A673 (cell line): ENCODE measurements at regions not wholly inside any gene's neighbourhood (a gene's known extent, or its start where the extent isn't known, plus 50 kb on each side); places are given as distances from the start of the nearest gene placed in this dataset.

Experiments
- BruUV-seq: library from RNA; stranded (reverse); fragments of 400-500 nt; replicated peaks from 2 replicates; lab custom pipeline; 2021; lab: Mats Ljungman, UMichigan
- CTCF ChIA-PET: fragments of 300-600 bp; sonication (Branson Sonifier 250); formaldehyde crosslinking; loops from one replicate; lab custom pipeline; 2022; ENCODE audit warnings: antibody characterized with exemption; lab: Charles Lee
- POLR2A ChIA-PET: fragments of 300-600 bp; sonication (Branson Sonifier 250); formaldehyde crosslinking; loops from one replicate; lab custom pipeline; 2022; ENCODE audit warnings: antibody characterized with exemption; ENCODE audit not compliant: low non-redundant PET; lab: Charles Lee
- DNase-seq: peaks from one replicate; pipeline ENCODE4 v3.0.0-alpha.2; 2015; ENCODE audit warnings: low spot score
- H3K27ac ChIP-seq: fragments of 200-600 bp; sonication (generic); 2 replicates; pipeline ENCODE4 v1.5.1; 2016; ENCODE audit warnings: mixed run types, low read depth, mild to moderate bottlenecking, mixed read lengths, antibody characterized with exemption, low read length; ENCODE audit not compliant: poor library complexity, severe bottlenecking
- H3K27me3 ChIP-seq: fragments of 200-600 bp; sonication (generic); replicated peaks from 2 replicates; pipeline ENCODE4 v1.6.1; 2017; ENCODE audit warnings: mixed run types, low read depth, mild to moderate bottlenecking, mixed read lengths, antibody characterized with exemption, low read length; ENCODE audit not compliant: insufficient read depth, poor library complexity
- H3K36me3 ChIP-seq: fragments of 200-600 bp; sonication (generic); 2 replicates; pipeline ENCODE4 v1.6.1; 2016; ENCODE audit warnings: mixed run types, mild to moderate bottlenecking, mixed read lengths, antibody characterized with exemption, low read length; ENCODE audit not compliant: insufficient read depth, poor library complexity, severe bottlenecking
- H3K4me1 ChIP-seq: fragments of 200-600 bp; sonication (generic); 2 replicates; pipeline ENCODE4 v1.6.1; 2017; ENCODE audit warnings: mixed run types, mild to moderate bottlenecking, mixed read lengths, antibody characterized with exemption, low read length; ENCODE audit not compliant: insufficient read depth, poor library complexity, severe bottlenecking
- H3K4me3 ChIP-seq: fragments of 200-600 bp; sonication (generic); 2 replicates; pipeline ENCODE4 v1.5.1; 2016; ENCODE audit warnings: low read depth, mixed run types, mild to moderate bottlenecking, mixed read lengths, low read length; ENCODE audit not compliant: poor library complexity, severe bottlenecking
- H3K9me3 ChIP-seq: fragments of 200-600 bp; sonication (generic); 2 replicates; pipeline ENCODE4 v1.6.1; 2016; ENCODE audit warnings: mixed run types, low read depth, mild to moderate bottlenecking, mixed read lengths, antibody characterized with exemption, low read length; ENCODE audit not compliant: poor library complexity, severe bottlenecking
- EZH2 ChIP-seq: fragments of 200-600 bp; sonication (generic); IDR thresholded peaks from 2 replicates; pipeline ENCODE4 v1.6.1; 2017; ENCODE audit warnings: borderline replicate concordance, low read depth, mild to moderate bottlenecking, mixed read lengths, antibody characterized with exemption, low read length; ENCODE audit not compliant: poor library complexity, severe bottlenecking
- intact Hi-C: fragments of 100-400 bp; cut with micrococcal nuclease; formaldehyde crosslinking; loops from one replicate; pipeline ENCODE4 v1.10.0; 2022; ENCODE audit not compliant: unreplicated experiment
- TF ChIP-seq, protein P1 (sequence below): fragments of 300-800, 200-600 bp; sonication (generic); conservative IDR thresholded peaks from 2 replicates; pipeline ENCODE4 v1.5.1; 2017; ENCODE audit warnings: low read depth, mild to moderate bottlenecking, antibody characterized with exemption, low read length, moderate library complexity, mixed read lengths

DNA sequence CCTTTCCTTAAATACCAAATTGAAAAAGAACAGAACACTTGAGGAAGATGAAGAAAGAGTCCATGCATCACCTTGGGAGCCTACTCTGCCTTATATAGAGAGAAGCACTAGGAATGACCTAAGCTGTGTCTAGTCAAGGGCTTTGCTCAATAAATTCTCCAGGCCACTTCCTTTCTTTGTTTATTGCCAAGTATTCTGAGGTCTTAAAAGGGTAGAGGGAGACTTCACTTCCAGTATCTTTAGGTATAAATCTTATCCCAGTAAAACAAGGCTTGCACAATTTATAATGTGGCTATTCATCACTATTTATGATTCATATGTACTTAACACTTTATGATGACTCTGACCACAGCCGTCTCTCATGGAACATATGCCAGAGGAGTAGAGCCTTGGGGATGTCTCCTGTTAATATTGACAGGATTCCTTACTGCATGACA, 85.1 kb upstream of the ARHGAP5 start:
- H3K9me3 ChIP-seq: no peaks in the 10 kb centered on the region
- no peaks in the 10 kb centered on the region for H3K27me3 ChIP-seq
- H3K4me3 ChIP-seq: no peak overlapping the region
- no TSS peak for BruUV-seq
- ChIA-PET CTCF (interaction anchor here (0.6 kb wide), 1 partner anchor 734 kb away, joined by 3 read pairs; no protein-coding TSS in a partner anchor), POLR2A (no interaction called here)
- no peak for DNase-seq
- H3K27ac ChIP-seq: no peak overlapping the region
- intact Hi-C loops: no loop called here
- TF ChIP-seq, protein P1, sequence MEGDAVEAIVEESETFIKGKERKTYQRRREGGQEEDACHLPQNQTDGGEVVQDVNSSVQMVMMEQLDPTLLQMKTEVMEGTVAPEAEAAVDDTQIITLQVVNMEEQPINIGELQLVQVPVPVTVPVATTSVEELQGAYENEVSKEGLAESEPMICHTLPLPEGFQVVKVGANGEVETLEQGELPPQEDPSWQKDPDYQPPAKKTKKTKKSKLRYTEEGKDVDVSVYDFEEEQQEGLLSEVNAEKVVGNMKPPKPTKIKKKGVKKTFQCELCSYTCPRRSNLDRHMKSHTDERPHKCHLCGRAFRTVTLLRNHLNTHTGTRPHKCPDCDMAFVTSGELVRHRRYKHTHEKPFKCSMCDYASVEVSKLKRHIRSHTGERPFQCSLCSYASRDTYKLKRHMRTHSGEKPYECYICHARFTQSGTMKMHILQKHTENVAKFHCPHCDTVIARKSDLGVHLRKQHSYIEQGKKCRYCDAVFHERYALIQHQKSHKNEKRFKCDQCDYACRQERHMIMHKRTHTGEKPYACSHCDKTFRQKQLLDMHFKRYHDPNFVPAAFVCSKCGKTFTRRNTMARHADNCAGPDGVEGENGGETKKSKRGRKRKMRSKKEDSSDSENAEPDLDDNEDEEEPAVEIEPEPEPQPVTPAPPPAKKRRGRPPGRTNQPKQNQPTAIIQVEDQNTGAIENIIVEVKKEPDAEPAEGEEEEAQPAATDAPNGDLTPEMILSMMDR: no peak
- TF ChIP-seq EZH2: no peak
- H3K4me1 ChIP-seq: no peaks in the 10 kb centered on the region
- no peaks in the 10 kb centered on the region for H3K36me3 ChIP-seq

DNA sequence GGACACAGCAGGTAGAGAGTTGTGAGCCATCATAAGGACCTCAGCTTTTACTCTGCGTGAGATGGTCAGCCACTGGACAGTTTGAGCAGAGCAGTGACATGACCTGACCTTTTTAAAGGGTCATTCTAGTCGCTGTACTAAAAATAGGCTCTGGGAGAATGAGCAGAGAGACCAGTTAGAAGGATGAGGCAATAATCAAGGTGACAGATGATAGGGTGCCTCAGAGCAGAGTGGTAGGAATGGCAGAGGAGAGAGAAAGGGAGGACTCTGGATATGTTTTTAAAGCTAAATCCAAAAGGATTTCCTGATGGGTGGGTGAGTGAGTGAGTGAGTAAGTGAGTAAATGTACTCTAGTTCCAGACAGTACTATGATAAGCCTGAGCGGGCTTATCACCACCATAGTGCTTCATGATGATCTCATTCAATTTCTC, 83.6 kb upstream of the ARHGAP5 start:
- CTCF ChIA-PET: no interaction called here
- H3K27me3 ChIP-seq: no peaks in the 10 kb centered on the region
- no peak for DNase-seq

DNA sequence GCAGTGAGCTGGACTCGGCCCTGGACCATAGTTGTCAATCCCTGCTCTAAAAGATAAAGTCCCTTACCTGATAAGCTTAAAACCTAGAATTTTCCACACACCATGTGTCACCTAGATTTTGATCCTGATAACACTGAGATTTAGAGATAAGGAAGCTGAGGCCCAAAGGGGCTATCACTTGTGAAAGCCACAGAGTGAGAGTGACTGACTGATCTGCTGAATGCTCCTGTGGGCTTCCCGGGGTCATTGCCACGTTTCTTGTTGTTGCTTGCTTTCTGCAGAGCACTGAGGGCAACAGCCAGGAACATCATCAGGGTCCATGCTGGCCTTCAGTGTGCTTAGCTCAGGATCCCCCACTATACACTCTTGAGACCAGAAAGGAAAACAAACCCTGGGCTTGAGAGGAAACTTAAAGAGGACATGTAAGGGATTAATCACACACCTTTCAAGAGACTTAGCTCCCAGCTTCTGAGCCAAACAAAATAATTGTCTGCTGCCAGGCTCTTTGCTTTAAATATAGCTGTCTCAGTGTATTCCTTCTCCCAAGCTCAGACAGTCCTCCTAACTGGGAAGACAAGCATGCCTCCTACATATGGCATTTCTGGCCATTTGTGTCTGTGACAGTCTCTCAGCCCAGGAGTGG, 82.6 kb upstream of the ARHGAP5 start:
- TF ChIP-seq, protein P1: no peak
- TF ChIP-seq EZH2: no peak
- H3K27ac ChIP-seq: no peak overlapping the region
- H3K36me3 ChIP-seq: no peaks in the 10 kb centered on the region
- H3K27me3 ChIP-seq: no peaks in the 10 kb centered on the region
- ChIA-PET CTCF (no interaction called here), POLR2A (no interaction called here)
- no TSS peak for BruUV-seq
- H3K9me3 ChIP-seq: no peaks in the 10 kb centered on the region
- no peaks in the 10 kb centered on the region for H3K4me1 ChIP-seq
- intact Hi-C loops: no loop called here
- H3K4me3 ChIP-seq: no peak overlapping the region
- no peak for DNase-seq

More for the DNA sequence above, 83.6 kb upstream of the ARHGAP5 start:
- H3K27ac ChIP-seq: no peak overlapping the region
- no TSS peak for BruUV-seq
- TF ChIP-seq, protein P1: no peak
- no peak for TF ChIP-seq EZH2
- H3K4me3 ChIP-seq: no peak overlapping the region
- intact Hi-C loops: no loop called here
- H3K4me1 ChIP-seq: no peaks in the 10 kb centered on the region
- no peaks in the 10 kb centered on the region for H3K36me3 ChIP-seq
- POLR2A ChIA-PET: no interaction called here
- H3K9me3 ChIP-seq: no peaks in the 10 kb centered on the region
